Activated B cell treated with CpG ODN at 0.5 μM for 24 hours (primary cell): ENCODE measurements at regions not wholly inside any gene's neighbourhood (a gene's known extent, or its start where the extent isn't known, plus 50 kb on each side); places are given as distances from the start of the nearest gene placed in this dataset.

Source experiments
- ATAC-seq: fragments of 200-7000 bp; cut with Tn5 transposase; one replicate; pipeline ENCODE4 v1.10.0; 2021; ENCODE audit warnings: low read depth, mild to moderate bottlenecking, moderate library complexity
- CTCF ChIA-PET: fragments of 350-600 bp; sonication (Branson Sonifier 250); formaldehyde crosslinking; loops from one replicate; lab custom pipeline; 2021; ENCODE audit warnings: antibody characterized with exemption; lab: Charles Lee
- POLR2A ChIA-PET: fragments of 350-600 bp; sonication (Branson Sonifier 250); formaldehyde crosslinking; loops from one replicate; lab custom pipeline; 2021; ENCODE audit warnings: antibody characterized with exemption; lab: Charles Lee
- DNase-seq: peaks from one replicate; pipeline ENCODE4 v3.0.0; 2022
- H3K27ac Mint-ChIP-seq: one replicate; pipeline ENCODE4 v1.8.0; 2020; ENCODE audit warnings: mixed read lengths
- H3K27me3 Mint-ChIP-seq: one replicate; pipeline ENCODE4 v1.8.0; 2021; ENCODE audit warnings: mixed read lengths
- H3K36me3 Mint-ChIP-seq: one replicate; pipeline ENCODE4 v1.8.0; 2021; ENCODE audit warnings: low read depth, mixed read lengths
- H3K4me1 Mint-ChIP-seq: one replicate; pipeline ENCODE4 v1.8.0; 2021; ENCODE audit warnings: mixed read lengths
- H3K4me3 Mint-ChIP-seq: one replicate; pipeline ENCODE4 v1.8.0; 2020; ENCODE audit warnings: mild to moderate bottlenecking, mixed read lengths
- H3K9me3 Mint-ChIP-seq: one replicate; pipeline ENCODE4 v1.8.0; 2020; ENCODE audit warnings: mixed read lengths
- CTCF ChIP-seq: fragments of 200-600 bp; IDR thresholded peaks from one replicate; pipeline ENCODE4 v1.8.0; 2022; ENCODE audit warnings: antibody characterized with exemption, mild to moderate bottlenecking
- intact Hi-C: fragments of 100-400 bp; cut with micrococcal nuclease; formaldehyde crosslinking; loops from one replicate; pipeline ENCODE4 v1.15.1; 2024

GRCh38 chr7:57327081-57327480 is 122.9 kb upstream of the ZNF716 start:
- H3K4me3 Mint-ChIP-seq, result no peak overlapping the region
- no peak for TF ChIP-seq CTCF
- POLR2A ChIA-PET, result no interaction called here
- no peaks in the 10 kb centered on the region for H3K27me3 Mint-ChIP-seq
- ATAC-seq, result no peak
- intact Hi-C loops, result no loop called here
- H3K27ac Mint-ChIP-seq, result no peak overlapping the region
- CTCF ChIA-PET, result no interaction called here
- H3K9me3 Mint-ChIP-seq, result peaks cover 28% of the 10 kb centered on the region
- H3K36me3 Mint-ChIP-seq, result no peaks in the 10 kb centered on the region
- no peak for DNase-seq
- H3K4me1 Mint-ChIP-seq, result no peaks in the 10 kb centered on the region

DNA sequence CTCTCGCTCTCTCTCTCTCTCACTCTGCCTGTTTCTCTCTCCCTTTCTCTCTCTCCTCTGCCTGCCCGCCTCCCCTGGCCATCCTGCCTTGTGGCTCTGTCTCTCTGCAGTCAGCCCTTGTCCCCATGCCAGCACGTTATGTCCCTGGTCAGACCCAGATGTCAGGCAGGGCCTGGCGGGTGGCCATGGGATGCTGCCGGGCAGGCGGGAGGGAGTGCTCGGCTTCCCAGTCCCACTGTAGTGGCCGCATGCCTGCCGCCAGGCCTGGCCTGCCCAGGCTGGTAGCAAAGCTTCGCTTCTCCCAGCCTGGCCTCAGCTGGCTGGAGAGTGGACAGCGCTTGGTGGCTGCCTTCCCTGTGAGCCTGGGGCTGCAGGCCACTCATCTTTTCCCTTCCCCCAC is 121.5 kb upstream of the ZNF716 start:
- H3K27me3 Mint-ChIP-seq, result no peaks in the 10 kb centered on the region
- intact Hi-C loops, result no loop called here
- no peak overlapping the region for H3K27ac Mint-ChIP-seq
- DNase-seq, result no peak
- POLR2A ChIA-PET, result no interaction called here
- no peak for TF ChIP-seq CTCF
- no peaks in the 10 kb centered on the region for H3K4me1 Mint-ChIP-seq
- no peak for ATAC-seq
- peaks cover 28% of the 10 kb centered on the region for H3K9me3 Mint-ChIP-seq
- H3K36me3 Mint-ChIP-seq, result no peaks in the 10 kb centered on the region
- CTCF ChIA-PET, result no interaction called here
- no peak overlapping the region for H3K4me3 Mint-ChIP-seq

- POLR2A ChIA-PET, result no interaction called here
- no peak for TF ChIP-seq CTCF
- intact Hi-C loops, result no loop called here
- Mint-ChIP-seq H3K4me3 (no peak overlapping the region), H3K9me3 (peaks cover 32% of the 10 kb centered on the region), H3K27me3 (no peaks in the 10 kb centered on the region), H3K27ac (no peak overlapping the region), H3K36me3 (no peaks in the 10 kb centered on the region), H3K4me1 (no peaks in the 10 kb centered on the region)
- ATAC-seq, result no peak
- CTCF ChIA-PET, result no interaction called here
- no peak for DNase-seq
These were observed 121.0 kb upstream of the ZNF716 start for GRCh38 chr7:57328963-57329362.

DNA sequence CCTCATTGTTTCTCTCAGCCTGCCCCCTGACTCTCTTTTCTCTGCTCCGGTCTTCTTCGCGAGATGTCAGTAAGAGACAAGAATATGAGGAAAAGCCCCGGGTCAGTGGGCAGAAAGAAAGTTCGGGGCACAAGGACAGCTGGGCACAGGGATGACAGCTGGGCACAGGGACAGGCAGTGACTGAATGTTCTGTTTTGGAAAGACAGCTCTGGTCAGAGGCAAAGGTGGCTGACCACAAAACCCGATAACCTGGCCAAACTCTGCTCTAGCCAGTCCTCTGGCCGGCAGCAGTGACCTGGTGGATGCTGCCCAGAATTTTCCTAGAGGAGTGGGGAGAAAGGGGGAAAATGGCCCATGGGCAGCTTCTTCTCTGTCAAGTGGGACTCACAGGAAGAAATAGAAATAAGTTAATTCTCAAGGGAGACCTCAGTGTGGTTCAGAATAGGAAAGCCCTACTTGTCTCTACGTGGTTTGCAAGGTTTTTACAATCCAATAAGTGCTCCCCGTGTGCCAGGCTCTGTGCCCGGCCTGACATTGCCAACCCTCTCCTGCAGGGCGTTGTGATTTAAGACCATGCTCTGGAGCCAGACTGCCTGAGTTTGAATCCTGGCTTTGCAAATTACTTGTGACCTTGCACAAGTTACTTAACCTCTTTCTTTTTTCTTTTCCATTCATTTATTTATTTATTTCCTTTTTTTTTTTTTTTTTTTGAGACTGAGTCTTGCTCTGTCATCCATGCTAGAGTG is 110.6 kb upstream of the ZNF716 start:
- intact Hi-C loops, result no loop called here
- Mint-ChIP-seq H3K9me3 (peaks cover 32% of the 10 kb centered on the region), H3K4me1 (no peaks in the 10 kb centered on the region), H3K4me3 (no peak overlapping the region), H3K36me3 (no peaks in the 10 kb centered on the region), H3K27me3 (no peaks in the 10 kb centered on the region), H3K27ac (no peak overlapping the region)
- no peak for DNase-seq
- CTCF ChIA-PET, result no interaction called here
- ATAC-seq, result no peak
- no peak for TF ChIP-seq CTCF
- POLR2A ChIA-PET, result no interaction called here

DNA sequence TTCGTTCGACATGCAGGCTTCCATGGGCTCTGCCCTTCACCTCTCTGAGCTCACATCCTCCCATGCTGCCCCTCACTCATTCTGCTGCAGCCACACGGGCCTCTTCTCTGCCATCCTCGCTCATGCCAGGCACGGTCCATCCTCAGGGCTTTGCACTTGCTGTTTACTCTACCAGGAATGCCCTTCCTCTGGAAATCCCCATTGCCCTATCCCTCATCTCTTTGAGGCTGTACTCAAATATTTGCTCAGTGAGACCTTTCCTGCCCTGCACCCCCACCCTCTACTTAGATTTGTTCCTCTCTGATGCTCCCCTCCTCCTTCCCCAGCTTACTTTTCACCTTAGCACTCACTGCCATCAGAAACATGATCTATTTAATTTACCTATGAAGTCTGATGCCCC is 107.0 kb upstream of the ZNF716 start:
- DNase-seq (no peak), ATAC-seq (no peak)
- Mint-ChIP-seq H3K36me3 (no peaks in the 10 kb centered on the region), H3K4me3 (no peak overlapping the region), H3K27me3 (no peaks in the 10 kb centered on the region), H3K4me1 (no peaks in the 10 kb centered on the region), H3K27ac (no peak overlapping the region), H3K9me3 (peaks cover 35% of the 10 kb centered on the region)
- ChIA-PET POLR2A (no interaction called here), CTCF (no interaction called here)
- intact Hi-C loops, result no loop called here
- no peak for TF ChIP-seq CTCF
